ENCODE measurements at regions not wholly inside any gene's neighbourhood (a gene's known extent, or its start where the extent isn't known, plus 50 kb on each side); places are given as distances from the start of the nearest gene placed in this dataset.
A peak's percentile ranks its signal among the peaks of the same experiment; 100 is the strongest.
"Not testable (repeated sequence)": the region's sequence is repeated elsewhere in the genome, so short reads cannot be mapped to it uniquely, and the experiment has no call there.

- FAIRE-seq (no peak), DNase-seq (ENCODE audit: low read depth) (no peak)
- no peaks in the 10 kb centered on the region for H3K36me3 ChIP-seq (ENCODE audit: control insufficient read depth, insufficient read depth, low read length)
- TF ChIP-seq CTCF (IDR thresholded peaks at IDR 0.05; ENCODE audit: insufficient read depth, low read length, severe bottlenecking), result no peak
- H3K4me3 ChIP-seq (ENCODE audit: low read depth, low read length), result no peak overlapping the region
- no peaks in the 10 kb centered on the region for H3K27me3 ChIP-seq (ENCODE audit: control insufficient read depth, insufficient read depth, low read length)
These were observed 202.2 kb upstream of the TP63 start for GRCh38 chr3:189429019-189429418.

- no peak for TF ChIP-seq CTCF (IDR thresholded peaks at IDR 0.05; ENCODE audit: insufficient read depth, low read length, severe bottlenecking)
- no peak for FAIRE-seq
- DNase-seq (ENCODE audit: low read depth), result no peak
These were observed 201.0 kb upstream of the TP63 start for GRCh38 chr3:189430166-189430565.

GRCh38 chr3:189442257-189442656 lies 188.9 kb upstream of the TP63 start:
- FAIRE-seq; H3K4me3 ChIP-seq (ENCODE audit: low read depth, low read length); H3K36me3 ChIP-seq (ENCODE audit: control insufficient read depth, insufficient read depth, low read length); H3K27me3 ChIP-seq (ENCODE audit: control insufficient read depth, insufficient read depth, low read length); DNase-seq (ENCODE audit: low read depth): not testable (repeated sequence)

More at GRCh38 chr3:189430166-189430565, 201.0 kb upstream of the TP63 start:
- Histone ChIP-seq H3K27me3 (ENCODE audit: control insufficient read depth, insufficient read depth, low read length) (no peaks in the 10 kb centered on the region), H3K36me3 (ENCODE audit: control insufficient read depth, insufficient read depth, low read length) (no peaks in the 10 kb centered on the region), H3K4me3 (ENCODE audit: low read depth, low read length) (no peak overlapping the region)

GRCh38 chr3:189446959-189447560 lies 184.1 kb upstream of the TP63 start:
- no peaks in the 10 kb centered on the region for H3K36me3 ChIP-seq (ENCODE audit: control insufficient read depth, insufficient read depth, low read length)
- DNase-seq (ENCODE audit: low read depth), result peak; percentile 31
- H3K27me3 ChIP-seq (ENCODE audit: control insufficient read depth, insufficient read depth, low read length), result no peaks in the 10 kb centered on the region
- no peak for TF ChIP-seq CTCF (IDR thresholded peaks at IDR 0.05; ENCODE audit: insufficient read depth, low read length, severe bottlenecking)
- peak; percentile 23 for FAIRE-seq
- no peak overlapping the region for H3K4me3 ChIP-seq (ENCODE audit: low read depth, low read length)

GRCh38 chr3:189449084-189449483 lies 182.1 kb upstream of the TP63 start:
- no peak for DNase-seq (ENCODE audit: low read depth)
- Histone ChIP-seq H3K27me3 (ENCODE audit: control insufficient read depth, insufficient read depth, low read length) (no peaks in the 10 kb centered on the region), H3K4me3 (ENCODE audit: low read depth, low read length) (no peak overlapping the region), H3K36me3 (ENCODE audit: control insufficient read depth, insufficient read depth, low read length) (no peaks in the 10 kb centered on the region)
- FAIRE-seq, result no peak
- TF ChIP-seq CTCF (IDR thresholded peaks at IDR 0.05; ENCODE audit: insufficient read depth, low read length, severe bottlenecking), result no peak

GRCh38 chr3:189455009-189455408 lies 176.2 kb upstream of the TP63 start:
- DNase-seq (ENCODE audit: low read depth) (peak; percentile 53), FAIRE-seq (peak; percentile 83)
- H3K36me3 ChIP-seq (ENCODE audit: control insufficient read depth, insufficient read depth, low read length), result no peaks in the 10 kb centered on the region
- TF ChIP-seq CTCF (IDR thresholded peaks at IDR 0.05; ENCODE audit: insufficient read depth, low read length, severe bottlenecking), result no peak
- H3K27me3 ChIP-seq (ENCODE audit: control insufficient read depth, insufficient read depth, low read length), result no peaks in the 10 kb centered on the region
- no peak overlapping the region for H3K4me3 ChIP-seq (ENCODE audit: low read depth, low read length)

Measured in bronchial epithelial cell (primary cell).